OCI-LY1 (cell line): ENCODE measurements at regions not wholly inside any gene's neighbourhood (a gene's known extent, or its start where the extent isn't known, plus 50 kb on each side); places are given as distances from the start of the nearest gene placed in this dataset.
"Not testable (repeated sequence)": the region's sequence is repeated elsewhere in the genome, so short reads cannot be mapped to it uniquely, and the experiment has no call there.

ENCODE experiments used
- H2AFZ ChIP-seq: fragments of 200-600 bp; sonication (generic), shearing (Covaris generic); 2 replicates; pipeline ENCODE4 v1.6.0; 2014; ENCODE audit warnings: antibody characterized with exemption, mild to moderate bottlenecking, low read length
- H3F3A ChIP-seq: fragments of 200-600 bp; sonication (generic), shearing (Covaris generic); 2 replicates; pipeline ENCODE4 v1.6.0; 2014; ENCODE audit warnings: mild to moderate bottlenecking, antibody characterized with exemption, low read length, moderate library complexity; ENCODE audit not compliant: insufficient read depth
- H3K27ac ChIP-seq: fragments of 200-600 bp; sonication (generic); 2 replicates; pipeline ENCODE4 v1.5.1; 2014; ENCODE audit warnings: low read length, mixed run types, mild to moderate bottlenecking, low read depth; ENCODE audit not compliant: poor library complexity, severe bottlenecking
- H3K27me3 ChIP-seq: fragments of 200-600 bp; sonication (generic); 2 replicates; pipeline ENCODE4 v1.6.0; 2014; ENCODE audit warnings: antibody characterized with exemption, mild to moderate bottlenecking, low read length, moderate library complexity; ENCODE audit not compliant: insufficient read depth
- H3K36me3 ChIP-seq: fragments of 200-600 bp; sonication (generic); 2 replicates; pipeline ENCODE4 v1.6.1; 2014; ENCODE audit warnings: mild to moderate bottlenecking, antibody characterized with exemption, low read length, moderate library complexity, mixed read lengths; ENCODE audit not compliant: insufficient read depth
- H3K4me1 ChIP-seq: fragments of 200-600 bp; sonication (generic); 2 replicates; pipeline ENCODE4 v1.5.1; 2014; ENCODE audit warnings: mild to moderate bottlenecking, low read length, moderate library complexity; ENCODE audit not compliant: insufficient read depth, severe bottlenecking
- H3K4me2 ChIP-seq: fragments of 200-600 bp; sonication (generic), shearing (Covaris generic); 2 replicates; pipeline ENCODE4 v1.6.1; 2014; ENCODE audit warnings: low read length
- H3K4me3 ChIP-seq: fragments of 200-600 bp; sonication (generic); 2 replicates; pipeline ENCODE4 v1.5.1; 2014; ENCODE audit warnings: low read length, low read depth, mild to moderate bottlenecking, mixed read lengths; ENCODE audit not compliant: poor library complexity, severe bottlenecking
- H3K79me2 ChIP-seq: fragments of 200-600 bp; shearing (Covaris generic); 2 replicates; pipeline ENCODE4 v1.6.1; 2016; ENCODE audit warnings: mixed run types, low read length, mixed read lengths; ENCODE audit not compliant: insufficient read depth
- H3K9ac ChIP-seq: fragments of 200-600 bp; sonication (generic), shearing (Covaris generic); 2 replicates; pipeline ENCODE4 v1.6.1; 2014; ENCODE audit warnings: mild to moderate bottlenecking, low read length, mixed read lengths
- H3K9me2 ChIP-seq: fragments of 200-600 bp; sonication (generic), shearing (Covaris generic); 2 replicates; pipeline ENCODE4 v1.6.1; 2014; ENCODE audit warnings: low read depth, mild to moderate bottlenecking, low read length, mixed read lengths
- H3K9me3 ChIP-seq: fragments of 200-600 bp; shearing (Covaris generic); 2 replicates; pipeline ENCODE4 v1.6.1; 2014; ENCODE audit warnings: low read length, mixed read lengths
- H4K20me1 ChIP-seq: fragments of 200-600 bp; sonication (generic), shearing (Covaris generic); 2 replicates; pipeline ENCODE4 v1.6.0; 2016; ENCODE audit warnings: mild to moderate bottlenecking, low read length; ENCODE audit not compliant: insufficient read depth
- CTCF ChIP-seq: fragments of 200-600 bp; sonication (generic), shearing (Covaris generic); IDR thresholded peaks from 2 replicates; pipeline ENCODE4 v1.5.1; 2017; ENCODE audit warnings: mild to moderate bottlenecking, antibody characterized with exemption, low read length, moderate library complexity, mixed read lengths
- EZH2 ChIP-seq: fragments of 200-600 bp; sonication (generic), shearing (Covaris generic); IDR thresholded peaks from 2 replicates; pipeline ENCODE4 v1.8.0; 2017; ENCODE audit warnings: borderline replicate concordance, mixed run types, mild to moderate bottlenecking, antibody characterized with exemption, low read length, moderate library complexity, mixed read lengths

GRCh38 chr2:168328421-168328820 lies 81.0 kb upstream of the STK39 start:
- Histone ChIP-seq H3K36me3 (no peaks in the 10 kb centered on the region), H3K4me1 (no peaks in the 10 kb centered on the region), H3K4me3 (no peak overlapping the region), H3K4me2 (no peak overlapping the region), H4K20me1 (no peaks in the 10 kb centered on the region), H3K79me2 (no peaks in the 10 kb centered on the region), H2AFZ (no peak overlapping the region), H3K27me3 (no peaks in the 10 kb centered on the region), H3K27ac (no peak overlapping the region), H3K9ac (no peak overlapping the region), H3K9me3 (no peaks in the 10 kb centered on the region), H3K9me2 (no peaks in the 10 kb centered on the region), H3F3A (no peaks in the 10 kb centered on the region)
- peak; percentile 24; the same call in 1 of the 2 replicates for TF ChIP-seq CTCF
- TF ChIP-seq EZH2, result no peak

- no peak overlapping the region for H2AFZ ChIP-seq
- no peaks in the 10 kb centered on the region for H3K36me3 ChIP-seq
- H3K9ac ChIP-seq, result no peak overlapping the region
- H3F3A ChIP-seq, result no peaks in the 10 kb centered on the region
- H3K27me3 ChIP-seq, result no peaks in the 10 kb centered on the region
- H4K20me1 ChIP-seq, result no peaks in the 10 kb centered on the region
- no peaks in the 10 kb centered on the region for H3K79me2 ChIP-seq
- TF ChIP-seq CTCF (no peak), EZH2 (no peak)
- H3K9me2 ChIP-seq, result no peaks in the 10 kb centered on the region
- no peak overlapping the region for H3K27ac ChIP-seq
- H3K4me2 ChIP-seq, result no peak overlapping the region
- H3K4me3 ChIP-seq, result no peak overlapping the region
- H3K4me1 ChIP-seq, result no peaks in the 10 kb centered on the region
- no peaks in the 10 kb centered on the region for H3K9me3 ChIP-seq
These were observed 83.4 kb upstream of the STK39 start for GRCh38 chr2:168330624-168331423.

- not testable (repeated sequence) for H3K27ac ChIP-seq, H3K4me3 ChIP-seq, H4K20me1 ChIP-seq, H3K9me2 ChIP-seq, H3K79me2 ChIP-seq, H3K4me2 ChIP-seq, H3K9me3 ChIP-seq, H3K4me1 ChIP-seq, H3K36me3 ChIP-seq, H3F3A ChIP-seq, H3K27me3 ChIP-seq, H3K9ac ChIP-seq, H2AFZ ChIP-seq
These were observed 87.9 kb upstream of the STK39 start for GRCh38 chr2:168335254-168335653.

GRCh38 chr2:168336786-168337388 lies 89.5 kb upstream of the STK39 start:
- H2AFZ ChIP-seq, result no peak overlapping the region

More at GRCh38 chr2:168336786-168337388, 89.5 kb upstream of the STK39 start:
- no peaks in the 10 kb centered on the region for H3F3A ChIP-seq
- no peak overlapping the region for H3K27ac ChIP-seq
- no peaks in the 10 kb centered on the region for H3K27me3 ChIP-seq
- H3K36me3 ChIP-seq, result no peaks in the 10 kb centered on the region
- H3K4me3 ChIP-seq, result no peak overlapping the region
- no peaks in the 10 kb centered on the region for H3K9me2 ChIP-seq
- H4K20me1 ChIP-seq, result no peaks in the 10 kb centered on the region
- no peaks in the 10 kb centered on the region for H3K4me1 ChIP-seq
- no peak for TF ChIP-seq EZH2
- TF ChIP-seq CTCF, result peak; percentile 63
- H3K9me3 ChIP-seq, result no peaks in the 10 kb centered on the region
- no peak overlapping the region for H3K9ac ChIP-seq
- H3K79me2 ChIP-seq, result no peaks in the 10 kb centered on the region
- H3K4me2 ChIP-seq, result no peak overlapping the region
